ENCODE measurements at regions not wholly inside any gene's neighbourhood (a gene's known extent, or its start where the extent isn't known, plus 50 kb on each side); places are given as distances from the start of the nearest gene placed in this dataset.

DNA sequence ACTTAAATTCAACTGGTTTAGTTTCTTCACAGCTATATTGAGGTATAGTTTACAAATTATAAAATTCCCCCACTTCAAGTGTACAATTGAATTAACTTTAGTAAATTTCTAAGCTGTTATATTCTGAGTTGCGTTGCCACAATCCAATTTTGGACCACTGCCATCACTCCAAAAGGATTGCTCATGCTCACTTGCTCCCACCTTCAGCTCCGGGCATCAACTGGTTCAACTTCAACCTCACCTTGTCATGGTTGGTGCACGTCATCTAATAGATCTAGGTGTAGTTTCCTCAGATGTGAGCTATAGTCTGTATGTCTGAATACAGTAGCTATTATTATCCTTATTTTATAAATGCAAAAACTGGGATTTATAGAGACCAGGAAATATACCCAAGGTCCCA, 942.5 kb upstream of the WWC1 start (continued):
- TF ChIP-seq SPEN (CRISPR knock-in tag; IDR thresholded peaks at IDR 0.05; ENCODE audit: low read depth) (no peak), KDM4B (CRISPR knock-in tag; IDR thresholded peaks at IDR 0.05) (no peak), PTBP1 (IDR thresholded peaks at IDR 0.05; ENCODE audit: low read depth, low read length, poor library complexity, severe bottlenecking) (no peak), MED1 (CRISPR knock-in tag; IDR thresholded peaks at IDR 0.05) (no peak), SAP130 (CRISPR knock-in tag; IDR thresholded peaks at IDR 0.05; ENCODE audit: low read depth) (no peak), ZNF124 (CRISPR knock-in tag; IDR thresholded peaks at IDR 0.05) (no peak), ZNF234 (CRISPR knock-in tag; conservative IDR thresholded peaks at IDR 0.05) (no peak), SRF (IDR thresholded peaks at IDR 0.05; ENCODE audit: low read depth, low read length) (no peak), ZNF557 (CRISPR knock-in tag; IDR thresholded peaks at IDR 0.05) (no peak)

DNA sequence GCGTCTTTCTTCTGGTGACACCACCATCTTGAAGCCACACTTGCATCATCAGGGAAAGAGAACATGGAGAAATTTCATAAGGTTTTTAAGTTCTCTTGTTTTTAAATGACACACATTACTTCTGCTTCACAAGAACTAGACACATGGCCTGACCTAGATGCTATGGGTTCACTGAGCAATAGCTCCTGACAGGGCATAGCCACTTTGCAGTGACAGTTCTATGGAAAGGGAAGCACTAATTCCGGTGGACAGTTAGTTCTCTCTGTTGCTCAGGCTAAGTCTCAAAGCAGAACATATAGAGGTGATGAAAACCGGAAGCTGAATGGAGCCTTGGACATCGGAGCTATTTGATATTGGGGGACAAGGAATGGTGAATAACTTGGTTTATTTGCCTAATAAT, 940.1 kb upstream of the WWC1 start:
- no peak overlapping the region for H3K4me3 ChIP-seq (replicated peaks in 1 of 3; ENCODE audit: insufficient read depth in 1 of 3, low read depth in 2 of 3, low read length in 3 of 3)
- ATAC-seq (no peak), DNase-seq (ENCODE audit: low spot score) (no peak), FAIRE-seq (no peak)
- no peak overlapping the region for H3K27ac ChIP-seq (ENCODE audit: extremely low read length, insufficient read depth, low read length)
- in situ Hi-C loops (cut with HindIII; ENCODE audit: extremely low pct_ligation_motif_present, low pct_unique_long_range_greater_than_20kb): no loop called here
- no peaks in the 10 kb centered on the region for H3K4me1 ChIP-seq (ENCODE audit: insufficient read depth, low read length)
- no peaks in the 10 kb centered on the region for H3K27me3 ChIP-seq (ENCODE audit: control insufficient read depth in 1 of 2, insufficient read depth in 2 of 2, low read length in 2 of 2)
- no peaks in the 10 kb centered on the region for H3K36me3 ChIP-seq (replicated peaks in 1 of 2; ENCODE audit: control insufficient read depth in 1 of 2, insufficient read depth in 2 of 2, low read length in 2 of 2)
- 47% methylated on average over 4 of the region's 4 CpGs for WGBS (ENCODE audit: low lambda C conversion rate)
- H2AFZ ChIP-seq (ENCODE audit: low read length): no peak overlapping the region
- POLR2A ChIA-PET: no interaction called here
- H3K4me2 ChIP-seq (ENCODE audit: low read depth, low read length): no peak overlapping the region
- no peaks in the 10 kb centered on the region for H3K79me2 ChIP-seq (ENCODE audit: insufficient read depth, low read length)
- no TSS peak for BruUV-seq (replicated peaks)
- TF ChIP-seq, protein P1, sequence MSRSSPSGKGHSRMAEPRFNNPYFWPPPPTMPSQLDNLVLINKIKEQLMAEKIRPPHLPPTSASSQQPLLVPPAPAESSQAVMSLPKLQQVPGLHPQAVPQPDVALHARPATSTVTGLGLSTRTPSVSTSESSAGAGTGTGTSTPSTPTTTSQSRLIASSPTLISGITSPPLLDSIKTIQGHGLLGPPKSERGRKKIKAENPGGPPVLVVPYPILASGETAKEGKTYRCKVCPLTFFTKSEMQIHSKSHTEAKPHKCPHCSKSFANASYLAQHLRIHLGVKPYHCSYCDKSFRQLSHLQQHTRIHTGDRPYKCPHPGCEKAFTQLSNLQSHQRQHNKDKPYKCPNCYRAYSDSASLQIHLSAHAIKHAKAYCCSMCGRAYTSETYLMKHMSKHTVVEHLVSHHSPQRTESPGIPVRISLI (CRISPR knock-in tag; IDR thresholded peaks at IDR 0.05; ENCODE audit: borderline replicate concordance): no peak
- TF ChIP-seq, protein P2, sequence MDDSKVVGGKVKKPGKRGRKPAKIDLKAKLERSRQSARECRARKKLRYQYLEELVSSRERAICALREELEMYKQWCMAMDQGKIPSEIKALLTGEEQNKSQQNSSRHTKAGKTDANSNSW (CRISPR knock-in tag; IDR thresholded peaks at IDR 0.05; ENCODE audit: borderline replicate concordance): no peak
- TF ChIP-seq, protein P3, sequence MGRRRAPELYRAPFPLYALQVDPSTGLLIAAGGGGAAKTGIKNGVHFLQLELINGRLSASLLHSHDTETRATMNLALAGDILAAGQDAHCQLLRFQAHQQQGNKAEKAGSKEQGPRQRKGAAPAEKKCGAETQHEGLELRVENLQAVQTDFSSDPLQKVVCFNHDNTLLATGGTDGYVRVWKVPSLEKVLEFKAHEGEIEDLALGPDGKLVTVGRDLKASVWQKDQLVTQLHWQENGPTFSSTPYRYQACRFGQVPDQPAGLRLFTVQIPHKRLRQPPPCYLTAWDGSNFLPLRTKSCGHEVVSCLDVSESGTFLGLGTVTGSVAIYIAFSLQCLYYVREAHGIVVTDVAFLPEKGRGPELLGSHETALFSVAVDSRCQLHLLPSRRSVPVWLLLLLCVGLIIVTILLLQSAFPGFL (CRISPR knock-in tag; IDR thresholded peaks at IDR 0.05): no peak
- TF ChIP-seq KLF11 (CRISPR knock-in tag; IDR thresholded peaks at IDR 0.05): no peak
- TF ChIP-seq ZFP36L2 (CRISPR knock-in tag; IDR thresholded peaks at IDR 0.05): no peak
- TF ChIP-seq, protein P4, sequence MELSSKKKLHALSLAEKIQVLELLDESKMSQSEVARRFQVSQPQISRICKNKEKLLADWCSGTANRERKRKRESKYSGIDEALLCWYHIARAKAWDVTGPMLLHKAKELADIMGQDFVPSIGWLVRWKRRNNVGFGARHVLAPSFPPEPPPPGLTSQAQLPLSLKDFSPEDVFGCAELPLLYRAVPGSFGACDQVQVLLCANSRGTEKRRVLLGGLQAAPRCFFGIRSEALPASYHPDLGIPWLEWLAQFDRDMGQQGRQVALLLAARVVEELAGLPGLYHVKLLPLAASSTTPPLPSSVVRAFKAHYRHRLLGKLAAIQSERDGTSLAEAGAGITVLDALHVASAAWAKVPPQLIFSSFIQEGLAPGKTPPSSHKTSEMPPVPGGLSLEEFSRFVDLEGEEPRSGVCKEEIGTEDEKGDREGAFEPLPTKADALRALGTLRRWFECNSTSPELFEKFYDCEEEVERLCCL (CRISPR knock-in tag; IDR thresholded peaks at IDR 0.05; ENCODE audit: borderline replicate concordance): no peak
- no peak for TF ChIP-seq ARNT2 (CRISPR knock-in tag; IDR thresholded peaks at IDR 0.05; ENCODE audit: low read depth)
- TF ChIP-seq, protein P5, sequence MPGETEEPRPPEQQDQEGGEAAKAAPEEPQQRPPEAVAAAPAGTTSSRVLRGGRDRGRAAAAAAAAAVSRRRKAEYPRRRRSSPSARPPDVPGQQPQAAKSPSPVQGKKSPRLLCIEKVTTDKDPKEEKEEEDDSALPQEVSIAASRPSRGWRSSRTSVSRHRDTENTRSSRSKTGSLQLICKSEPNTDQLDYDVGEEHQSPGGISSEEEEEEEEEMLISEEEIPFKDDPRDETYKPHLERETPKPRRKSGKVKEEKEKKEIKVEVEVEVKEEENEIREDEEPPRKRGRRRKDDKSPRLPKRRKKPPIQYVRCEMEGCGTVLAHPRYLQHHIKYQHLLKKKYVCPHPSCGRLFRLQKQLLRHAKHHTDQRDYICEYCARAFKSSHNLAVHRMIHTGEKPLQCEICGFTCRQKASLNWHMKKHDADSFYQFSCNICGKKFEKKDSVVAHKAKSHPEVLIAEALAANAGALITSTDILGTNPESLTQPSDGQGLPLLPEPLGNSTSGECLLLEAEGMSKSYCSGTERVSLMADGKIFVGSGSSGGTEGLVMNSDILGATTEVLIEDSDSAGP (CRISPR knock-in tag; IDR thresholded peaks at IDR 0.05; ENCODE audit: borderline replicate concordance): no peak
- TF ChIP-seq ZFP1 (CRISPR knock-in tag; IDR thresholded peaks at IDR 0.05): no peak
- TF ChIP-seq XRCC5 (optimal IDR thresholded peaks at IDR 0.05; ENCODE audit: low read length): no peak
- TF ChIP-seq ZNF563 (CRISPR knock-in tag; IDR thresholded peaks at IDR 0.05): no peak
- no peak for TF ChIP-seq KAT8 (CRISPR knock-in tag; IDR thresholded peaks at IDR 0.05)
- no peak for TF ChIP-seq MAFG (CRISPR knock-in tag; IDR thresholded peaks at IDR 0.05)
- TF ChIP-seq TGIF2 (CRISPR knock-in tag; IDR thresholded peaks at IDR 0.05): no peak
- no peak overlapping the region for H3K9ac ChIP-seq (ENCODE audit: insufficient read depth, low read depth, low read length)
- no peaks in the 10 kb centered on the region for H4K20me1 ChIP-seq (ENCODE audit: insufficient read depth, low read length)
- CTCF ChIA-PET (ENCODE audit: low intra/inter-chr PET ratio, low total read pairs): no interaction called here
- H3K9me3 ChIP-seq (ENCODE audit: low read length): no peaks in the 10 kb centered on the region
- intact Hi-C loops (cut with micrococcal nuclease; ENCODE audit: unreplicated experiment): no loop called here
